Neural progenitor cell (in vitro differentiated cells): ENCODE measurements at regions not wholly inside any gene's neighbourhood (a gene's known extent, or its start where the extent isn't known, plus 50 kb on each side); places are given as distances from the start of the nearest gene placed in this dataset.
"Not testable (repeated sequence)": the region's sequence is repeated elsewhere in the genome, so short reads cannot be mapped to it uniquely, and the experiment has no call there.

Experiments
- DNase-seq: peaks from one replicate; pipeline ENCODE4 v3.0.0-alpha.2; 2016; ENCODE audit warnings: low spot score
- H2AFZ ChIP-seq: fragments of 200-600 bp; sonication (generic); replicated peaks from 2 replicates; pipeline ENCODE4 v1.6.1; 2016; ENCODE audit warnings: antibody characterized with exemption
- H3F3A ChIP-seq: fragments of 200-600 bp; sonication (generic); 2 replicates; pipeline ENCODE4 v1.6.1; 2016; ENCODE audit warnings: antibody characterized with exemption, low read depth
- H3K27ac ChIP-seq: fragments of 200-600 bp; sonication (generic); 2 replicates; pipeline ENCODE4 v1.5.1; 2016; ENCODE audit warnings: mild to moderate bottlenecking
- H3K27me3 ChIP-seq: fragments of 200-600 bp; sonication (generic); 2 replicates; pipeline ENCODE4 v1.6.1; 2016; ENCODE audit warnings: mild to moderate bottlenecking, moderate library complexity
- H3K36me3 ChIP-seq: fragments of 200-600 bp; sonication (generic); 2 replicates; pipeline ENCODE4 v1.5.1; 2016
- H3K4me1 ChIP-seq: fragments of 200-600 bp; sonication (generic); 2 replicates; pipeline ENCODE4 v1.6.1; 2016; ENCODE audit warnings: mixed run types
- H3K4me2 ChIP-seq: fragments of 200-600 bp; sonication (generic); 2 replicates; pipeline ENCODE4 v1.6.1; 2016
- H3K4me3 ChIP-seq: fragments of 200-600 bp; sonication (generic); 2 replicates; pipeline ENCODE4 v1.5.1; 2016
- H3K79me2 ChIP-seq: fragments of 200-600 bp; sonication (generic); 2 replicates; pipeline ENCODE4 v1.6.1; 2016; ENCODE audit warnings: low read depth
- H3K9ac ChIP-seq: fragments of 200-600 bp; sonication (generic); 2 replicates; pipeline ENCODE4 v1.6.1; 2016
- H3K9me3 ChIP-seq: fragments of 200-600 bp; sonication (generic); 2 replicates; pipeline ENCODE4 v1.5.1; 2016; ENCODE audit warnings: low read depth
- H4K20me1 ChIP-seq: fragments of 200-600 bp; sonication (generic); 2 replicates; pipeline ENCODE4 v1.6.1; 2016; ENCODE audit warnings: low read depth
- H3K27ac Mint-ChIP-seq: 3 replicates; pipeline ENCODE4 v1.8.0; 2021; ENCODE audit warnings: mixed read lengths
- H3K27me3 Mint-ChIP-seq: 2 replicates; pipeline ENCODE4 v1.8.0; 2022; ENCODE audit warnings: low read depth, mild to moderate bottlenecking, inconsistent platforms, moderate library complexity, mixed read lengths; ENCODE audit not compliant: insufficient read depth
- H3K36me3 Mint-ChIP-seq: 3 replicates; pipeline ENCODE4 v1.8.0; 2021; ENCODE audit warnings: mixed read lengths
- H3K4me1 Mint-ChIP-seq: 3 replicates; pipeline ENCODE4 v1.8.0; 2021; ENCODE audit warnings: mixed read lengths
- H3K4me3 Mint-ChIP-seq: 3 replicates; pipeline ENCODE4 v1.8.0; 2021; ENCODE audit warnings: mild to moderate bottlenecking, moderate library complexity, mixed read lengths
- H3K9me3 Mint-ChIP-seq: 3 replicates; pipeline ENCODE4 v1.8.0; 2020; ENCODE audit warnings: mixed read lengths
- CTCF ChIP-seq: fragments of 200-600 bp; sonication (generic); IDR thresholded peaks from 2 replicates; pipeline ENCODE4 v1.5.1; 2017; ENCODE audit warnings: antibody characterized with exemption, mild to moderate bottlenecking
- EZH2 ChIP-seq: fragments of 200-600 bp; sonication (generic); IDR thresholded peaks from 2 replicates; pipeline ENCODE4 v1.6.1; 2017; ENCODE audit warnings: antibody characterized with exemption, mild to moderate bottlenecking, moderate library complexity
- EZH2phosphoT487 ChIP-seq: fragments of 200-600 bp; sonication (generic); IDR thresholded peaks from 2 replicates; pipeline ENCODE4 v1.6.1; 2017; ENCODE audit warnings: antibody characterized with exemption

DNA sequence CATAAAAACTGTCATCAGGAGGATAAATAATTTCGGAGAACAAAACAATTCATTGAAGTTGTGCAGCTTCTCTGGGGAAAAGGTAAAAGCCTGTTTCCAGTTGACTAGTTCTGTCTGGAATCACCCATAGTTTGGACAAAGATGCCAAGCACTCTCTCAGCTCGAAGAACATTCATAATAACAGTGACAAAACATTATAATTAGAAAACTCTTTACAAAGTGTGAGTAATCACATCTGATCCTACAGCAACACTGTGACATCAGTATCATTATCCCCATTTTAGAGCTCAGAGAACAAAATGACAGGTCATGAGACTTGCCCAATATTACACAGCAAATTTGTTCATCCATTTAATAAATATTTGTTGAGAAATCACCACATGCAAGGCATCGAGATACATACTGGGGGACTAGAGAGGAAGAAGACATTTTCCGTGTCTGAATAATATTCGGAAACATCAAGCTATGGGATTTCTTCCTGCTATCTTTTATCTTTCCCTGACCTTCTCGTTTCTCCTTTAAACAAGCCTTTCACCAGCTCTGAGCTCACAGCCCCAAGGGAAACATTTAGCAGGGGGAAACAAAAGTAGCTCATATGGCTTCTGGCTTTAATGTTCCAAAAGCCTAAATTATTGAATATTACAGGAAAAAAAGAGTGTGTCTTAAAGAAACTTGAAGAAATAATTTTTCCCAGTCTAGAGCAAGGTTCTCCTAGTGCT is 123.3 kb upstream of the GHITM start:
- Histone ChIP-seq H3K4me1 (no peaks in the 10 kb centered on the region), H3K4me2 (no peak overlapping the region), H2AFZ (no peak overlapping the region), H3K79me2 (no peaks in the 10 kb centered on the region), H3K27ac (no peak overlapping the region), H3K9ac (no peak overlapping the region), H3K36me3 (no peaks in the 10 kb centered on the region), H3K4me3 (no peak overlapping the region), H4K20me1 (no peaks in the 10 kb centered on the region), H3K27me3 (no peaks in the 10 kb centered on the region), H3K9me3 (no peaks in the 10 kb centered on the region), H3F3A (no peaks in the 10 kb centered on the region)
- no peak overlapping the region for H3K4me3 Mint-ChIP-seq
- no peaks in the 10 kb centered on the region for H3K4me1 Mint-ChIP-seq
- no peaks in the 10 kb centered on the region for H3K36me3 Mint-ChIP-seq
- no peaks in the 10 kb centered on the region for H3K27me3 Mint-ChIP-seq
- peaks cover 3% of the 10 kb centered on the region for H3K9me3 Mint-ChIP-seq
- DNase-seq: no peak
- no peak overlapping the region for H3K27ac Mint-ChIP-seq
- TF ChIP-seq EZH2phosphoT487: no peak
- no peak for TF ChIP-seq EZH2
- TF ChIP-seq CTCF: no peak

DNA sequence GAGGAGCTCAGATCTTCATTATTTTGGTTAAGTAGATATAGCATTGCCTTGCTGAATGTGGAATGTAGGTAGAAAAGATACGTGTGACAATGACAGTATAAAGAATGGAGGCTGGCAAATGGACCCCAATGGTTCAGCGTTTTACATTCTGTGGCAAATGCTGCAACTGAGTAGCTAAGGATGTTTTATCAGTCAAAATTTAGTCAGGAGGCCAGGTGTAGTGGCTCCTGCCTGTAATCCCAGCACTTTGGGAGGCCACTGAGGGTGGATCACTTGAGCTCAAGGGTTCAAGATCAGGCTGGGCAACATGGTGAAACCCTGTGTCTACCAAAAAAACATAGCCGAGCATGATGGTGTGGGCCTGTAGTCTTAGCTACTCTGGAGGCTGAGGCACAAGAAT is 120.5 kb upstream of the GHITM start:
- TF ChIP-seq EZH2phosphoT487 (no peak), CTCF (no peak), EZH2 (no peak)
- no peak for DNase-seq
- H3K36me3 ChIP-seq: no peaks in the 10 kb centered on the region
- H3K4me3 ChIP-seq: no peak overlapping the region
- H3K36me3 Mint-ChIP-seq: no peaks in the 10 kb centered on the region
- H3K27me3 ChIP-seq: no peaks in the 10 kb centered on the region
- H3K27ac Mint-ChIP-seq: no peak overlapping the region
- no peaks in the 10 kb centered on the region for H3F3A ChIP-seq
- H3K9me3 Mint-ChIP-seq: peaks cover 18% of the 10 kb centered on the region
- H3K79me2 ChIP-seq: no peaks in the 10 kb centered on the region
- H3K4me1 Mint-ChIP-seq: no peaks in the 10 kb centered on the region
- H3K4me2 ChIP-seq: no peak overlapping the region
- H4K20me1 ChIP-seq: no peaks in the 10 kb centered on the region
- no peaks in the 10 kb centered on the region for H3K9me3 ChIP-seq
- no peak overlapping the region for H3K27ac ChIP-seq
- no peak overlapping the region for H3K9ac ChIP-seq
- no peaks in the 10 kb centered on the region for H3K4me1 ChIP-seq
- no peak overlapping the region for H2AFZ ChIP-seq
- no peak overlapping the region for H3K4me3 Mint-ChIP-seq
- peaks cover 3% of the 10 kb centered on the region for H3K27me3 Mint-ChIP-seq

GRCh38 chr10:84019854-84020458 is 119.4 kb upstream of the GHITM start:
- H3K27me3 ChIP-seq, H3K4me1 Mint-ChIP-seq, H4K20me1 ChIP-seq, H3K4me3 ChIP-seq, H3K36me3 ChIP-seq, H3K9me3 ChIP-seq, H2AFZ ChIP-seq, H3K79me2 ChIP-seq, H3K27ac Mint-ChIP-seq, H3K4me2 ChIP-seq, H3K27ac ChIP-seq, DNase-seq, H3K4me1 ChIP-seq, H3F3A ChIP-seq, H3K4me3 Mint-ChIP-seq, H3K9ac ChIP-seq, H3K36me3 Mint-ChIP-seq, H3K27me3 Mint-ChIP-seq: not testable (repeated sequence)
- peaks cover 24% of the 10 kb centered on the region for H3K9me3 Mint-ChIP-seq

DNA sequence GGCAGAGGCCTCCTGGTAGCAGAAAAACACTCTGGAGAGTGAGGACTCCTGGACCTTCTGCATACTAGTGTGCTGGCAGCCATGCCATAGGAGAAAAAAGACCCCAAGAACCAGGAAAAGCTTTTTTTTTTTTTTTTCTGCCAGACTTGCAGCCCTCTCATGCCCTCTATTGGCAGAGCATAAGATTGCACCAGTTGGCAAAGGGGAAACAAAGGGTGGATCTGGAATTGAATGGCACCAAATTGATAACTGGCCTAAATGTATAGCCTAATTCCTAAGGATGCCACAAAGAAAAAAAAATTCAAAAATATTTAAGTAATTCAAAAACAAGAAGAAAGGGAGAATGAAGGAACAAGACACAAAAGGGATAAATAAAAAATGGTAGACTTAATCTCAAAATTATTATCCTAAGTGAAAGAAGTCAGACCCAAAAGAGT is 112.5 kb upstream of the GHITM start:
- peak; percentile 58 for DNase-seq
- Histone ChIP-seq H3K4me3 (no peak overlapping the region), H3K27me3 (no peaks in the 10 kb centered on the region), H3K9me3 (no peaks in the 10 kb centered on the region), H3F3A (no peaks in the 10 kb centered on the region), H3K27ac (no peak overlapping the region), H3K9ac (no peak overlapping the region), H3K36me3 (no peaks in the 10 kb centered on the region), H3K4me2 (no peak overlapping the region), H4K20me1 (no peaks in the 10 kb centered on the region), H3K79me2 (no peaks in the 10 kb centered on the region), H2AFZ (peak overlapping the region; percentile 58), H3K4me1 (no peaks in the 10 kb centered on the region)
- Mint-ChIP-seq H3K9me3 (peaks cover 24% of the 10 kb centered on the region), H3K4me1 (no peaks in the 10 kb centered on the region), H3K4me3 (no peak overlapping the region), H3K36me3 (no peaks in the 10 kb centered on the region), H3K27ac (no peak overlapping the region), H3K27me3 (peaks cover 4% of the 10 kb centered on the region)
- no peak for TF ChIP-seq EZH2phosphoT487
- peak; percentile 90 for TF ChIP-seq CTCF
